Keratinocyte (primary cell): ENCODE measurements at regions not wholly inside any gene's neighbourhood (a gene's known extent, or its start where the extent isn't known, plus 50 kb on each side); places are given as distances from the start of the nearest gene placed in this dataset.

Experiments
- DNase-seq: peaks from one replicate; pipeline ENCODE4 v3.0.0-alpha.2; 2011; ENCODE audit warnings: low read depth, missing footprints, low spot score
- FAIRE-seq: peaks from 2 replicates; lab custom pipeline; 2011; peaks lifted over from hg19 to GRCh38; lab: Jason Lieb, UNC
- H2AFZ ChIP-seq: 2 replicates; pipeline ENCODE4 v1.6.0; 2012; ENCODE audit warnings: low read length, control low read depth, inconsistent platforms; ENCODE audit not compliant: control insufficient read depth
- H3K27ac ChIP-seq: 2 replicates; pipeline ENCODE4 v1.5.1; 2011; ENCODE audit warnings: low read length; ENCODE audit not compliant: control insufficient read depth, insufficient read depth
- H3K27me3 ChIP-seq: 3 replicates; pipeline ENCODE4 v1.6.0; 2011; ENCODE audit warnings: low read length; ENCODE audit not compliant: control insufficient read depth, insufficient read depth; ENCODE audit errors: extremely low read depth
- H3K36me3 ChIP-seq, 2 experiments: 2 replicates in 1 of 2; 3 replicates in 1 of 2; pipeline ENCODE4 v1.5.1; 2011; ENCODE audit warnings: low read length in 2 of 2, mild to moderate bottlenecking in 1 of 2; ENCODE audit not compliant: control insufficient read depth in 2 of 2, insufficient read depth in 2 of 2; ENCODE audit errors: extremely low read depth in 1 of 2
- H3K4me1 ChIP-seq: 3 replicates; pipeline ENCODE4 v1.5.1; 2011; ENCODE audit warnings: low read length; ENCODE audit not compliant: control insufficient read depth, insufficient read depth; ENCODE audit errors: extremely low read depth
- H3K4me2 ChIP-seq: 3 replicates; pipeline ENCODE4 v1.6.0; 2011; ENCODE audit warnings: low read depth, low read length; ENCODE audit not compliant: control insufficient read depth, insufficient read depth; ENCODE audit errors: extremely low read depth
- H3K4me3 ChIP-seq, 3 experiments: fragments of 200-600 bp in 1 of 3; sonication (generic) in 1 of 3; 2 replicates in 2 of 3; 3 replicates in 1 of 3; pipeline ENCODE4 v1.5.1; 2011 to 2016; ENCODE audit warnings: low read length in 3 of 3, mild to moderate bottlenecking in 3 of 3, control low read depth in 2 of 3, inconsistent platforms in 1 of 3, low read depth in 1 of 3, mixed read lengths in 1 of 3, mixed run types in 1 of 3, moderate library complexity in 1 of 3; ENCODE audit not compliant: control insufficient read depth in 2 of 3, insufficient read depth in 2 of 3; ENCODE audit errors: extremely low read depth in 1 of 3
- H3K79me2 ChIP-seq: 2 replicates; pipeline ENCODE4 v1.6.0; 2012; ENCODE audit warnings: low read length; ENCODE audit not compliant: control insufficient read depth, insufficient read depth
- H3K9ac ChIP-seq: 3 replicates; pipeline ENCODE4 v1.6.0; 2011; ENCODE audit warnings: low read length; ENCODE audit not compliant: control insufficient read depth, insufficient read depth; ENCODE audit errors: extremely low read depth
- H3K9me1 ChIP-seq: 3 replicates; pipeline ENCODE4 v1.6.0; 2011; ENCODE audit warnings: low read length; ENCODE audit not compliant: control insufficient read depth, insufficient read depth; ENCODE audit errors: extremely low read depth
- H3K9me3 ChIP-seq: 2 replicates; pipeline ENCODE4 v1.5.1; 2012; ENCODE audit warnings: low read depth, low read length; ENCODE audit not compliant: control insufficient read depth
- H4K20me1 ChIP-seq: 3 replicates; pipeline ENCODE4 v1.6.0; 2011; ENCODE audit warnings: low read length; ENCODE audit not compliant: control insufficient read depth, insufficient read depth; ENCODE audit errors: extremely low read depth
- EZH2 ChIP-seq: IDR thresholded peaks from one replicate; pipeline ENCODE4 v1.6.1; 2012; ENCODE audit warnings: inconsistent platforms, mild to moderate bottlenecking, low read length, moderate library complexity
- dilution Hi-C: fragments of 300-500 bp; cut with MboI; formaldehyde crosslinking; loops from one replicate; pipeline ENCODE4 v1.7.0; 2020; ENCODE audit warnings: low sequenced_read_pairs; ENCODE audit not compliant: extremely low pct_ligation_motif_present
- TF ChIP-seq, protein P1 (sequence below), 3 experiments: IDR thresholded peaks in 1 of 3; conservative IDR thresholded peaks in 1 of 3; optimal IDR thresholded peaks in 1 of 3; 2 replicates in 2 of 3; 3 replicates in 1 of 3; pipeline versions ENCODE3 to v1.5.1; 2011; ENCODE audit warnings: low read length in 3 of 3, mild to moderate bottlenecking in 3 of 3, moderate library complexity in 2 of 3, control low read depth in 1 of 3, inconsistent platforms in 1 of 3; ENCODE audit not compliant: insufficient read depth in 2 of 3; ENCODE audit errors: extremely low read depth in 1 of 3

DNA sequence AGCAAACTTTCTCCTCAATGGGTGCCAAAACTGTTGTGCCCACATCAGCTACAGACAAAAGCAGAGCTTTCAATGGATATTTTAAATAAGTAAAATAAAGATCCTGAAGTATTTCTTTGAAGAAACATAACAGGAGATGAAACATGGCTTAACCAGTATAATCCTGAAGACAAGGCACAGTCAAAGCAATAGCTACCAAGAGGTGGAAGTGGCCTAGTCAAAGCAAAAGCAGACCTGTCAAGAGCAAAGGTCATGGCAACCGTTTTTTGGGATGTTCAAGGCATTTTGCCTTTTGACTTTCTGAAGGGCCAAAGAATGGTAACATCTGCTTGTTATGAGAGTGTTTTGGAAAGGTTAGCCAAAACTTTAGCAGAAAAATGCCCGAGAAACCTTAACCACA lies 77.9 kb downstream of the ANXA1 start:
- Histone ChIP-seq H3K27me3 (peaks cover 3% of the 10 kb centered on the region), H3K9me3 (no peaks in the 10 kb centered on the region), H3K4me2 (no peak overlapping the region), H3K4me1 (no peaks in the 10 kb centered on the region), H2AFZ (no peak overlapping the region), H3K36me3 (no peaks in the 10 kb centered on the region), H4K20me1 (no peaks in the 10 kb centered on the region), H3K9me1 (no peaks in the 10 kb centered on the region), H3K79me2 (no peaks in the 10 kb centered on the region), H3K27ac (no peak overlapping the region), H3K4me3 (no peak overlapping the region), H3K9ac (no peak overlapping the region)
- no peak for TF ChIP-seq EZH2
- TF ChIP-seq, protein P1, sequence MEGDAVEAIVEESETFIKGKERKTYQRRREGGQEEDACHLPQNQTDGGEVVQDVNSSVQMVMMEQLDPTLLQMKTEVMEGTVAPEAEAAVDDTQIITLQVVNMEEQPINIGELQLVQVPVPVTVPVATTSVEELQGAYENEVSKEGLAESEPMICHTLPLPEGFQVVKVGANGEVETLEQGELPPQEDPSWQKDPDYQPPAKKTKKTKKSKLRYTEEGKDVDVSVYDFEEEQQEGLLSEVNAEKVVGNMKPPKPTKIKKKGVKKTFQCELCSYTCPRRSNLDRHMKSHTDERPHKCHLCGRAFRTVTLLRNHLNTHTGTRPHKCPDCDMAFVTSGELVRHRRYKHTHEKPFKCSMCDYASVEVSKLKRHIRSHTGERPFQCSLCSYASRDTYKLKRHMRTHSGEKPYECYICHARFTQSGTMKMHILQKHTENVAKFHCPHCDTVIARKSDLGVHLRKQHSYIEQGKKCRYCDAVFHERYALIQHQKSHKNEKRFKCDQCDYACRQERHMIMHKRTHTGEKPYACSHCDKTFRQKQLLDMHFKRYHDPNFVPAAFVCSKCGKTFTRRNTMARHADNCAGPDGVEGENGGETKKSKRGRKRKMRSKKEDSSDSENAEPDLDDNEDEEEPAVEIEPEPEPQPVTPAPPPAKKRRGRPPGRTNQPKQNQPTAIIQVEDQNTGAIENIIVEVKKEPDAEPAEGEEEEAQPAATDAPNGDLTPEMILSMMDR (optimal IDR thresholded peaks at IDR 0.05 in 1 of 3, IDR thresholded peaks at IDR 0.05 in 1 of 3, conservative IDR thresholded peaks at IDR 0.05 in 1 of 3; ENCODE audit: extremely low read depth in 1 of 3, insufficient read depth in 2 of 3, low read length in 3 of 3): no peak
- dilution Hi-C loops: no loop called here
- FAIRE-seq (no peak), DNase-seq (no peak)

DNA sequence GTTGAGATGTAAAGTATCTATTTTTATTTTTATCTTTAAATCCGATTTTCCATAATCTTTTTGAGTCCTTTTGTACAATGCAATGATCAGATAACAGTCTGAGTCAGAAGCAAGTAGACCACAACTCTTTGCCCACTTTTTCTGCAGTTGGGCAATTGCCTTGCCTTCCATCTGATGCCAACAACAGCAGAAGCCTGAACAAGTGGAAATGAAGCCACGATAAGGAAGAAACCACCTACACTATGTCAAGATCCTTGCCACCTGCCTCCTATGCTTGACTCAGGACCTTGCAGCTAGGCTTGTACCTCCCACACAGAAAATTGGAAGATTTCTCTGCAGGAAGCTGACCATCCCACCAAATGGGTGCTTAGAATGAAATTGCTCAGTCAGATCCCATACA lies 78.6 kb downstream of the ANXA1 start:
- no peaks in the 10 kb centered on the region for H3K36me3 ChIP-seq
- FAIRE-seq: no peak
- H3K9me1 ChIP-seq: no peaks in the 10 kb centered on the region
- no peak for DNase-seq
- H3K4me2 ChIP-seq: no peak overlapping the region
- no peaks in the 10 kb centered on the region for H3K79me2 ChIP-seq
- no peak overlapping the region for H3K4me3 ChIP-seq
- peaks cover 3% of the 10 kb centered on the region for H3K27me3 ChIP-seq
- no peaks in the 10 kb centered on the region for H3K9me3 ChIP-seq
- dilution Hi-C loops: no loop called here
- H3K27ac ChIP-seq: no peak overlapping the region
- no peaks in the 10 kb centered on the region for H4K20me1 ChIP-seq
- TF ChIP-seq EZH2: no peak
- TF ChIP-seq, protein P1 (optimal IDR thresholded peaks at IDR 0.05 in 1 of 3, IDR thresholded peaks at IDR 0.05 in 1 of 3, conservative IDR thresholded peaks at IDR 0.05 in 1 of 3; ENCODE audit: extremely low read depth in 1 of 3, insufficient read depth in 2 of 3, low read length in 3 of 3): no peak
- no peaks in the 10 kb centered on the region for H3K4me1 ChIP-seq
- H3K9ac ChIP-seq: no peak overlapping the region
- no peak overlapping the region for H2AFZ ChIP-seq
